ENCODE measurements at regions not wholly inside any gene's neighbourhood (a gene's known extent, or its start where the extent isn't known, plus 50 kb on each side); places are given as distances from the start of the nearest gene placed in this dataset.

DNA sequence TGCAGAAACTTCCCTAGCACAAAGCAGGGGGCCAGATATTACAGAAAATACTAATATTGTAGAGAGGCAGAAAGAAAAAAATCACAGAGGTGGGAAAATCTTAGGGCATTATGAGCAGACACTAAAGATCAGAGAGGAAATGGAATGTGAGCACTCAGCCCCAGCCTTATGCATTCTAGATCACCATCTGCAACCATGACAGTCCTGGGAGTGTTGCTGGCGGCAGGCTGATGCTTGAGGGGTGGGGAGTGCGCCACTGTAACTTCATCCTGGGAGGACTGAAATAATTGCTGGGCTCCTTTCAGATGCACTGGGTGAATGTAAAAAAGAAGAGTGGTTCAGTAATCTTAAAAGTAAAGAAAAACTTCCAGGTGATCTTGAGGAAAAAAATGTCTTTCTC lies 427.6 kb upstream of the SEMA6D start:
- DNase-seq, result no peak

DNA sequence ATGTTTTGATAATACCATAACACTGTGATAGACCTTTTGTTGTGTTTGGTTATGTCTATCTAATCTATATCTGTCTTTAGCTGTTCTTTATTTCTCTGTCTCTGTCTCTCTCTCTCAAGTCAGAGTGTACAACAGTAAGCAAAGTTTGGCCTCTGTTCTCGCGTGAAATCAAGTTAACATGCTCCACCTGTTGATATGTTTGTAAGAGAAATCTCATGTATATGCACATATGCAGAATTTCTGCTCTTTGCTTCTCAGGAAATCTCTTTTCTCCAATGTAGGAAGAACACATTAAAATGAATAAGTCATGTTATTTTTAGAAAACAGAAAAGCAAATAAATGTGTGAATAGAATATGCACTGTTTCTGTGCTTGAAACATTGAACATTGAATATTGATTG lies 425.5 kb upstream of the SEMA6D start:
- no peak for DNase-seq

DNA sequence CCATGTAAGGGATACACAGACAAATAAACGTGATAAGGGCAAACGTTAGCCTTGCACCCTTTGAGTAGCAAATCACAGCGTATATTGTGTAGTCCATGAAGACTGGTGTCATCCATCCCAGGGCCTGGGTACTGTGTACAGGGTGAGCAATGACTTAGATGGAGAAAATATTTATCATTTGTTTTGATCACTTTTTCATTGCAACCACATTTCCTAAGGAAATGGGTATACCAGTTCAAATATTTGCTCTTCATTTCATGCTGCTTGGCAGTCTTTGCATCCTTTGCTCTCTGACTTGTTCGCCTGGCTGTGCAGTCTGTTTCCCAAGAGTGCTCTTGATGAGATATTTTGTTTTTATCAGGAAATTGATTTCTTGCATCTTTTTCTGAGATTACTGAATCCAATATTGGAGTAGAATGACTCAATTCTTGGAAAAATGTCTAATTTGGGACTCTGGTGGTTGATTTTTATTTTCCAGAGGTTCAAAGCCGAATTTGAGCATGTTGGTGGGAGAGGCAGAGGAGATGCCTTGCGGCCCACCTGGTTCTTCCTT lies 424.6 kb upstream of the SEMA6D start:
- no peak for DNase-seq

DNA sequence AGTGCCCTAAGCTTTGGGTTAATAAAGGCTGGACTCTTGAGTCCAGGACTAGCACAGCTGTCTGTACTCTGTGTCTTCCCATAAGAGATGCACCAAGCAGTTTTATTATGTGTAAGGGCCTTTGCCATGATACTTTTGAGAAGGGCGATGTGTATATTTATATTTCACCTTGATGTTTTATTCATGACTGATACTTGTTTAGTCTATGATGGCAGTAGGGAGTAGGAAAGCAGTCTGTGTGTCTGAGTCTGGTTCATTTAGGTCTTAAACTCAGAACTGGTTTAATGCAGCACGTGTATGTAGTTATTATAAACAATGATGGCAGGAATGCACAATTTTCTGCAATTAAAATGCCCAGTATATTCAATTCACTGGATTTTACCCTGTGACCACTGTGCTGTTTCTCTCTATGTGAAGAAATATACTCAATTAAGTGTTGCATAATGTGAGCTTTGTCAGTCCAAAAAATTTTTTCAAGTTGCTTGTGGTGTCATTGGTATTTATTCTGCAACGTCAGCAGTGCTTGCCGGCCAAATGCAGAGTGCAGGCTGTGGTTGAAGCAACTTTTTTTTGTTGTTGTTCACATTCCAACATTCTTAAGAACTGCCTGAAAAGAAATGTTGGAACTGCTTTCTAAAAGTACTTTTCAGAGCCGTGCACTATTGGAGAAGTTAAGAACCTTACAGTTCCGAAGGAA lies 423.7 kb upstream of the SEMA6D start:
- DNase-seq, result no peak

DNA sequence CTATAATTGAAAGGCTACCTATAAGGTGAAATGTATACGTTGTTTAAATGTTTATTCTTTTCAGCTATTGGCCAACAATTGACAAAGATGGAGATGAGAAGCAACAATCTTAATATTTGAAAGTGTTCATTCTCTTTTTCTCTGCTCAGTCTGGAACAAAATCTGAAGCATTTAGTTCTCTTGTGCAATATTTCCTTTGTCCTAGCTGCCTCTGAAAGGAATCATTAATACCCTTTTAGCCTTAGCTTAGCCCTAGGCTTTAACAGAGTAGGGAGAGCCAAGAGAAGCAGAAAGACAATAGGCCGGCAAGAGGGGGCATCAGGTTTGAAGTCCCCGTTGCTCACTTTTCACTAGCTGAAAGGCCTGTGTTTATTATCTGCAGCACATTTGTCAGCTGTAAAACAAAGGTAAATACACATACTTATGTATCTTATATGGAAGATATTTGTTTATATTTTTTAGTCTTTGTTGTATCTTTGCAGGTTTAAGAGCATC lies 422.5 kb upstream of the SEMA6D start:
- no peak for DNase-seq

DNA sequence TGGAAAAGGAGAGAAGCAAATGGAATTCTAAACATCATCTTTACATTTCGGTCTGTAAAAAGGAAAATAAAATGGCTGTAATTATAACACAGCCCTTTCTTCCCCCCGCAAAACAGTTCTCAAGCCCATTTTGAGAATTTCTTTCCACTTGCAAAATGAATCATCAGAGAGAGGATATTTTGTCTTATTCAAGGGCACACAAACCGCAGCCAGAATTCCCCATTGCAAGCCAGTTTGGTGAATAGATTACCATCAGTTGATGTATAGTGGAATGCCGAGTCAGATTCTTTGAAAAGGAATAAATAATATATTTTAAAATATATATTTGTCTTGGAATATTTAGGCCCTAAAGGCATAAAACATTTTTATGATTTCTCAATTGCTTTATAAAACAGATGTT lies 420.4 kb upstream of the SEMA6D start:
- DNase-seq, result no peak

DNA sequence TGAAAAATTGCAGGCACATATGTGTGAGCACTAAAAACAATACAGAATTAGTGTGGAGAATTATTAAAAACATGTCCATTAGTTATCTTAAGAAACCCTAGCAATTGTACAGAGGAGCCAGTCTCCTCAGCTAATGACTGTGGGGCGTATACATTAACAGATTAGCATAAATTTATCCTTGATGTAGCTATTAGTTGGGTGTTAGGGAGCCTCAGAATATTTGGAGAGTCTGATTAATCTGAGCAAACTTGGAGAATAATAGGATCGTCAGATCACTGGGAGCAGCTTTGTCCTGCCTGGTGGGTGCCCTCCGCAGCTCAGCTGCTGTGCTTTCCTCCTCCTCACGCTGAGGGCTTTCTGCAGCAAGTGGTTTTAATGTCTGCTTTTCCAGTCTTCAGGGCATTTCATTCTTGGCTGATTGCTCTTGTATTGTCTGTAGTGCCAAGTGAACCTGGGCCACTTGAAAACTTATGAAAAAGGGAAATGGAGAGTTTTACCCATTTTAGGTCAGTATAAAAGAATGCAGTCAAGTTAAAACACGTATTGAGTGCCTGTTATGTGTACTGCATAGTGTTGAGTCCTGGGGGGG lies 417.4 kb upstream of the SEMA6D start:
- DNase-seq, result no peak

DNA sequence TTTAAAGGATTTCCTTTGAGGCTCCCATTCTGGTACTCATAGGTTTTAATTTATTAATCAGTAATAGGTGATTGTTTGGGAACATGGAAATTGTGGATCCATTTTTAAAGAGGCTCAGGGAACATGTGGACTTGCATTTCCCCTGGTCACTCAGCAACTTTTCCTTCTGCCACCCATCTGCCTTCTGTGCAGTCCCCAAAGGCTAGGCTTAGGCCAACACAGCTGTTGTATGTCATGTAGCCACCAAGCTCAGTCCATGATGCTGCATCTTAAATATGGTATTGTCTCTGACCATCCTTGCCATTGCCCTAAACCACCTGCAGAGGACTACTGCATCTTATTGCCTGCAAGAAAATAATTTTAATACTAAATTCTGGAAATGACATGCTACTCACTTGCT lies 416.7 kb upstream of the SEMA6D start:
- DNase-seq, result no peak

DNA sequence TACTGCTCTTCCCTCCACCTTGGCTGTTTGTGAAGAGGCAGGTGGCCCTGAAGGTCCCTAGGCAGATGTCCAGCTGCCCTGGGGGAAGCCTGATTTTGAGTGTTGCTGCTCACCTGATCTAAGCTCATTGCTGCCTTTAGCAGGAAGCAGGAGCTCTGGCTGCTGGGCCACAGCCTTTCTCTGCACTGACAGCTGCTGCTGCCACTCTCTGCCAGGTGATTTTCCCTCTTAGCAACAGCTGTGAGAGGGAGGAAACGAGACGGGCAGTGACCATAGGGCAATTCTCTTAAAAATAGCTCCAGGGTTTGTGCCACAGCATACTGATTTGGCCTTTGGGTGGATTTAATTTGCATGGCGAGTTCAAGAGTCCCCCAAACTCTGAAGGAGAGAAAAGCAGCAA lies 415.8 kb upstream of the SEMA6D start:
- DNase-seq, result no peak

DNA sequence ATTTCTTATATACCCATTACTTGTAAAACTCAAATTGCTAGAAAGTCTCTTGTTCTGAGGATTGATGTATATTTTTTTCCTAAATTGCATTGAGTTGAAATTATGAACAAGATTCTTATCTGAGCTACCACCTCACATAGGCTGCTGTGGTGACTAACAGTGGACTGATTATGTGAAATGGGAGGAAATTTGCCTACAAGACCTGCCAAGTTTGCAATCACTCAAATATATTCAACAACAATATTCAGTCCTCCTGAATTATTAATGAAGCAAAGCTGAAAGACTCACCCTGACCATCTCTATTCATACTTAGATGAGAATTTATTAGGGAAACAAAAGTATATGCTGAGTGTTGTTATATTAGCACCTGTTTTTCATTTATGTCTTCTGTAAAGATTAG lies 412.6 kb upstream of the SEMA6D start:
- no peak for DNase-seq

DNA sequence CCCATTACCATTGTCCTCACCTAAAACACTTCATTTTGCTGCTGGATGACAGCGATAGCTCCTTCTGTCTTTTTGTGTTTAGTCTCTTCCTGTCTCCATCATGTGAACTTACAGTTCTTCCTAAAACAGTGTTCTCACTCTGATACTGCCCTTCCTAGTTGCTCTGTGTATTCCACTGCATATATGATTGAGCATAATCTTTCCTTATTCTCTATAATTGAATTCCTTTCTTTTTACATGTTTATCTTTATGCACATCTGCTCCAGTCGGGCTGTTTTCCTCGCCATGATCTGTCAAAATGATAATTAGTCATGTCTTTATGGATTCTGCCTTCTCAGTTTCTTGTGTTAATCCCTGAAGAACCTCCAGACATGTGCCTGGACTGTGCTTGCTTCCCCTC lies 405.1 kb upstream of the SEMA6D start:
- no peak for DNase-seq

DNA sequence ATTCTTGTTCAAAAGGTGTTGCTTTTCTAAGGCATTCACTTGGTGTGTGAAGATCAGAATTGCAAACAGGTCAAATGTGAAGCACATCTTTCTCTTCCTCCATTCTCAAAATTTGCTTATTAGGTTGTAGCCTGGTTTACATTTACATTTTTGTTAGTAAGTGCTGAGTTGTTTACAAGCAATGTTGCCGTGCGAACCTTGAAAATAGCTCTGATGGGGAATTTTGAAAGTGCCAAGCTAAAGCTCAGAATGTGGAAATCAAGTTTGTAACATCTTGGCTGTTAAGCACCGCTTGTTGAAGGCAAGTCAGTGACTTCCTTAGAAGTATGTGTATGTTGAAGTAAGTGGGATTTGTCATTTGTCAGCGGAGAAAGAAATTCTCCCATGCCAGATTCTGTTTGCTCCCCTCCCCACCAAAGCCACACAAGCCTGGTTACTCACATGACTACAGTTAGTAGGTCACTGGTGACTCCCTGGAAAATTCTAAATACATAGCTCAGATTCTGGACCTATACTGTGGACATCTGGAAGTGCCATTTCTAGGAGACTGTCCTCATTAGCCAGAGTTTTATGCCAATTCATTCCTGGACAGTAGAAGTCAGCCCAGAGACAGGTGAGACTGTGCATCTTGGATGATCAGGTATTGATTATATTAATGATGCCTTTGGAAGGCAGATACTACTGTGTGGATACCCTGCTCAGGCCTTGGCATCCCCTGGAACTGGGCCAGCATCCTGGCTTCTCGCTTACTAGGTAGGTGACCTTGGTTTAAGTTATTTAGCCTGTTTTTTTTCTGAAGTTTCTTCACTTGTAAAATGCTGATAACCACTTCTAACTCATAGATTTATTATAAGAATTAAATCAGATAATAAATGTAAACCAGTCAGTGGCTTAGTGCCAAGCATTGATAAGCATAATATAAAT lies 390.6 kb upstream of the SEMA6D start:
- DNase-seq, result no peak

DNA sequence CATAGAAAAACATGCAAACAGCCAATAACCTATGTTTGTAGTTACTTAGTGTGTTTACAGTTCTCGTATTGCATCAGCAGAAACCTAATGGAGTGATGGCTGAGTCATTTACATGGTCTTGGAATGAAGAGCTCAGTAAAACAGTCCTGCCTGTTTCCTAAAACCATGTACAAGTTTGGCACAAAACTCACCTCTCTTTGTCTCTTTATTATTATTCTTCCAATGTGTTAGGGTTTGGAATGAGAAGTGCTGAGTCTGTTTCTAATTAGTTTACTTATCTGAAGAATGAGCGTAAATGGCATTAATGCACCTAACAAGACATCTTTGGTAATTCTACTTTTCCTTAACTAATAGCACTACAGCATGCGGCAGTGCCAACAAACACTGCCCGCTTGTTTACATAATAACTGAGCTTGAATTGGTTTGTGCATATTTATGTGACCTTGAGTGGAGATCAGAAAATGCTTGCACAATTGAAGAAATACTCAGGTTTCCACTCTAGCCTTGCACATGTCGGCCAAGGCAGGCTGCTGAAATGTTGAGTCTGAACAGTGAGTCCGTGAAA lies 385.4 kb upstream of the SEMA6D start:
- DNase-seq, result no peak

DNA sequence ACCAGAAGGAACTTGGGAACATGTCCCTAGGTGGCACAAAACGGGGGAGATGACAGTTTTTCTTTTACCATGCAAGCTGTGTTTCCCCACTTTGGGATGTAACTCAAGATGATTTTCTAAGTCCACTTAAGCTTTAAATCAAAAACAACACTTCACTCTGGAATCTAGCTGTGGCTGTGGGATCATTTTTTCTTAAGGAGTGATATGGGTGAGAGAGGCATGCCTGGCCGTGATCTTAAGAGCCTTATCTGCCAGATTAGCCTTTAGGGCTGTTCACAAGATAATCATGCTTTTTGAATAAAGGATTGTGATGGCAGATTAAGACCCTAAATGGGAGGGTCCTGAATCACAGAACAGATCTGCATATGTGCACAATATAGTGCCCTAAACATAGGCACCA lies 384.8 kb upstream of the SEMA6D start:
- no peak for DNase-seq

DNA sequence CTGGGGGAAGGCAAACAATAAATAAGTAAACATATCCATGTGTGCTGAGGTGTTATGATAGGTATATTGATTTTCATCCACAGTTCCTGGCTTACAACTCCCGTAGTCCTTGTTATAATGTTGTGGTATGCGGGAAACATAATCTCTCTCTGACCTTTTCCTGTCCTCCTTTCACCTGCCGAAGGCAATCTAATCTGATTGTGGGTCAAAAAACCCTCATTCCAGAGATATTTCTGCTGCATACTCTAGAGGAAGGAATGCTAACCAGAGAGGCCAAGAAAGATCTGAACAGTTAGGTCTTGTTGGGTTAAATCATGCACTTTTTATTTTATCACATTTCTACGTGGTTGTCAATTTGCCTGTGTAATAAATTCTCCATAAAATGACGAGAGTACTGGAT lies 383.6 kb upstream of the SEMA6D start:
- DNase-seq, result no peak

DNA sequence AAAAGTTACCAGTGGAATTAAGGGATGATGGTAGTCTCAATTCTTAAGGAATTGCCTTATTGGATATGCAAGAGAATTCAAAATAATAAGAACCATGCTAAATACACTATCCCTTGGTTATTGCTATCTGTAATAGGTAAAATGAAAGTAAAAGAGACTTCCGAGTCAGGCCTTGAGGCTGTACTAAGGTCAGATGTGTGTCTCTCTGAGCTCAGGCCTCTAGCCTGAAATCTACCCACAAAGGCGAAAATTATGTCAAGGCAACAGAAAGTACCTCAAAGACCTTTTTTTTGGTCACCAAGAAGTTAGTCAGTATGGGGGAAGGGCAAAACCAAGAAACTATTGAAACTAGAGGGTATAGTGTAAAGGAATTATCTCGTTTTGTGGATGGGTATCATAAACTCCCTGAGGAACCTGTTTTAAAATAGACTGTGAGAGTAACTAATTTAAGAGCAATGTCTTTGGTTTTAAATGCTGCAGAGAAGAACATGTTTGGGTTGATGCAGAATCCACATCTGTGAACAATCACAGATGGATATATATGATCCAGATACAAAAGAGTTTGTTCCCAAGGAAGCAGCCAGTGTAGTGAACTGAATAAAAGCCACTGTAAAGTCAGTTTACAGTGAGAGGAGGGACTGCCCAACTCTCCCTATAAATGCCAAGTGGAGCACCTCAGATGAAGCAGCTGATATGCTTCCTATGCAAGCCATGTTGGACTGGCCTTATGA lies 382.3 kb upstream of the SEMA6D start:
- no peak for DNase-seq

DNA sequence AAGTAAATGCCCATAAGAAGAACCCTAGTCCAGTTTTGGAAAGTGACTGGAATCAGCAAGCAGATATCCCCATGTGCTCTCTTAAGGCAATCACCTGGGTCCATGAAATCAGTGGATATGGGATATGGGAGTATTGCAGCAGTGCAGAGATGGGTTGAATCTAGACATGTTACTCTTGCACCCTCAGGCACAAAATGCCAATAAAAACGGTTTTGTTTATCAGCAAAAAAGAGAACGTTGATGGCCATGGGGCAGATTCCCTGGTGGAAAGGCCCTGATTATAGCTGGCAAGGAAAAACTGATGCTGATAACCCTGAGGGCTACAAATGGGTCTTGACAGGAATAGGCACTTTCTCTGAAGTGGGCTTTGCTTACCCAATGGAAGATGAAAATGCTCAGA lies 380.2 kb upstream of the SEMA6D start:
- DNase-seq, result no peak

DNA sequence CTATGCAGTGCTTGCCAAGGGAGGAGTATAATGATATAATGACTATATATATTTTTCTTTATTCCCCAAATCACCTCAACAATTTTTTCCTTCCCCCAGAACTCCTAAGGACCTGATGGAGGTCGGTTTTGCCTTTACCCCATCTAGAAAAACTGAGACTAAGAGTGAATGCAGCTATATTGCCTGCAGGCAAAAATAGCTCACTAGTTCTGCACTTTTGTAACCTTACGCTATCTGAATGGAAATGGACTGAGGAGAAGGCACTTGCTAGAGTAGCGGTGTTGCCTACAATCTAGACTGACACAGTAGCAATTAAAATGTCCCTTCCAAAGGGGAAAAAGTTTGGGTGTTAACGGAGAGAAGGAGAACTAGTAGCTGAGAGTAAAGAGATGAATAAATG lies 379.5 kb upstream of the SEMA6D start:
- no peak for DNase-seq

DNA sequence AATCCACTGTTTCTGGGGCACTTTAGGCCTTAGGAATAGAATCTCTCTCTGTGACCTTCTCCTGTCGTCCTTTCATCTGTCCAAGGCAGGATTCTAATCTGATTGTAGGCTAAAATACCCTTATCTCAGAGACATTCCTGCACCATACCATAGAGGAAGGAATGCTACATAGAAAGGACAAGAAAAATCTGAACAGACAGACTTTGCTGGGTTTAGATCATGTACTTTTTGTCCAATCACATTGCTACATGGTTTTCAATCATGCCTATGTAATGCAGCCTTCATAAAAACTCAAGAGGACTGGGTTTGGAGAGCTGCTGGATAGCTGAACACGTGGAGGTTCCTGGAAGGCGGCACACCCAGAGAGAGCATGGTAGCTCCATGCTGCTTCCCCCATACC lies 378.5 kb upstream of the SEMA6D start:
- DNase-seq, result no peak

DNA sequence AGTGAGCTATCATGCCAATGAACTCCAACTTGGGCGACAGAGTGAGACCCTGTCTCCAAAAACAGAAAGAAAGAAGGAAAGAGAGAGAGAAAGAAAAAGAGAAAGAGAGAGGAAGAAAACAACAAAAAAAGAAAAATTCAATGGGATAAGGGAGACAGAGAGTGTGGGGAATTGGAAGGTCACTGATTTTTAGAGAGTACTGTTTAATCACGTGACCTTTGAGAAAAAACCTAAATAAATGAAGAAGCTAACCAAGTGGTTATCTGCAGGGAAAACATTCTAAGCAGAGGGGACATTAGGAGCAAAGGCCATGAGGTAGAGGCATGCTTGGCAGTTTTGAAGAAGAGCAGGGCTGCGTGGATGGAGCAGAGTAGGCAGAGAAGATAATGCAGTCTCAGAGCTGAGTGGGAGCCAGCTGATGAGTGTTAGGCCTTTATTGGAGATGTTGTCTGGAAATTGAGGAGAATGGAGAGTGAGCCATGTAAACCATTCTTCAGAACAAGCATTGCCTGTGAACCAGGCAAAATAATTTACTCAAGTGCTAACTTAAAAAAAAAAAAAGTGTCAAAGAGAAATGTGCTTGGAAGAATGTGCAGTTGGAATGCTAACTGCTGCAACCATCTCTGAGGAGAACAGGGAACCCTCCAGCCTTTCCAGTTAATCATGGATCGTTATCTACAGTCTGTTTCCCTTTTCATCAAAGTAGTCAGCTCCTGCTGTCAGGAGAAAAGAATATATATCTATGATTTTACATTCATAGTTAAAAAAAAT lies 377.3 kb upstream of the SEMA6D start:
- DNase-seq, result no peak

DNA sequence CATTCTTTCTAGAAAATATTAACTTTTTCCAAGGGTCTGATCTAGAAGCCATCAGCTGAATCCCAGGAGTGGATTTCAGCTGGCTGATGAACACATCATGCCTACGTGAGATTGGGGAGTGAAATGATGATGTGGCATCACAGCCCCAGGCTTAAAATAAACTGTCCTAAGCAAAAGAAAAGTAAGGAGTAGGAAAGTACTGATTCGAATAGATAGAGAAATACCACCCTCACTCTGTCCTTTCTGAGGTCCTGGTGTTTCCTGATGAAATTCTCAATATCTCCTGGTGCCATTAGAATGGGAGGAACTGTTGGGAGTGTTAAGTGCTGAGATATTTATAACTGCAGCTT lies 376.8 kb upstream of the SEMA6D start:
- no peak for DNase-seq

DNA sequence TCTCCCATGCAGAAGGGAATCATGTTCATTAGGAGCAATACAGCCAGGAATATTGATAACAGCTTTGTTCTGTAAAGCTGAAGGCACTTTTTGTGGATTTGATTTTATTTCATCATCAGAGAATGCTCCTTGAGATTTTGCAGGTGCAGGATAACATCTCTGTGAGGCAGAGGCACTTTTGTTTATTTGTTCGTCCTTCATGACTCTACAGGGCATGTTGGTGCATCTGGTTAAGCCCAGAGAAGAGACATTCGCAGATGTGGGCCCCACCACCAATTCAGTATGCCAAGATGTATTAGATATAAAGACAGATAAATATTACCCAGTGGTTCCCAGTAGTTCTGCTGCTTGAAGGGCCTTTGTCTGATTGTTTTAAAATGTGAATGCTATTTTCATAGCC lies 368.1 kb upstream of the SEMA6D start:
- no peak for DNase-seq

Data from activated CD4-positive, CD25-positive, alpha-beta regulatory T cell treated with anti-CD3 and anti-CD28 coated beads, Interleukin-2, amount 50 U/mL, for 72 hours (primary cell).